Dedifferentiated amniotic fluid mesenchymal stem cell (primary cell): ENCODE measurements at regions not wholly inside any gene's neighbourhood (a gene's known extent, or its start where the extent isn't known, plus 50 kb on each side); places are given as distances from the start of the nearest gene placed in this dataset.
"Not testable (repeated sequence)": the region's sequence is repeated elsewhere in the genome, so short reads cannot be mapped to it uniquely, and the experiment has no call there.

ENCODE experiments used
- DNase-seq: peaks from one replicate; pipeline ENCODE4 v3.0.0-alpha.2; 2016; ENCODE audit errors: extremely low spot score

- no peak for DNase-seq
Observed at GRCh38 chr18:29383311-29384273, 1206.7 kb upstream of the CDH2 start.

GRCh38 chr18:29378651-29379136, 1201.8 kb upstream of the CDH2 start:
- no peak for DNase-seq

GRCh38 chr18:29377346-29377745, 1200.4 kb upstream of the CDH2 start:
- no peak for DNase-seq

- DNase-seq: no peak
Observed at GRCh38 chr18:29373000-29373399, 1196.1 kb upstream of the CDH2 start.

- DNase-seq: no peak
Observed at GRCh38 chr18:29361843-29362242, 1184.9 kb upstream of the CDH2 start.

GRCh38 chr18:29360659-29361058, 1183.7 kb upstream of the CDH2 start:
- not testable (repeated sequence) for DNase-seq

GRCh38 chr18:29359222-29359621, 1182.3 kb upstream of the CDH2 start:
- DNase-seq: not testable (repeated sequence)

- DNase-seq: no peak
Observed at GRCh38 chr18:29351171-29351570, 1174.2 kb upstream of the CDH2 start.

GRCh38 chr18:29328932-29329331, 1152.0 kb upstream of the CDH2 start:
- no peak for DNase-seq

GRCh38 chr18:29326214-29326613, 1149.3 kb upstream of the CDH2 start:
- peak; percentile 13 for DNase-seq

GRCh38 chr18:29321561-29321960, 1144.6 kb upstream of the CDH2 start:
- no peak for DNase-seq

GRCh38 chr18:29313312-29313711, 1136.4 kb upstream of the CDH2 start:
- no peak for DNase-seq

- DNase-seq: no peak
Observed at GRCh38 chr18:29311580-29311979, 1134.7 kb upstream of the CDH2 start.

GRCh38 chr18:29309366-29309765, 1132.4 kb upstream of the CDH2 start:
- DNase-seq: no peak

GRCh38 chr18:29307982-29308381, 1131.1 kb upstream of the CDH2 start:
- no peak for DNase-seq

GRCh38 chr18:29307231-29307630, 1130.3 kb upstream of the CDH2 start:
- DNase-seq: no peak

- no peak for DNase-seq
Observed at GRCh38 chr18:29305516-29305915, 1128.6 kb upstream of the CDH2 start.

GRCh38 chr18:29301048-29301447, 1124.1 kb upstream of the CDH2 start:
- no peak for DNase-seq

- DNase-seq: no peak
Observed at GRCh38 chr18:29285471-29285870, 1108.5 kb upstream of the CDH2 start.

GRCh38 chr18:29271501-29271900, 1094.6 kb upstream of the CDH2 start:
- DNase-seq: peak; percentile 25

GRCh38 chr18:29259838-29260237, 1082.9 kb upstream of the CDH2 start:
- DNase-seq: no peak

GRCh38 chr18:29254123-29254522, 1077.2 kb upstream of the CDH2 start:
- no peak for DNase-seq

- no peak for DNase-seq
Observed at GRCh38 chr18:29251681-29252080, 1074.8 kb upstream of the CDH2 start.
